ENCODE measurements at regions not wholly inside any gene's neighbourhood (a gene's known extent, or its start where the extent isn't known, plus 50 kb on each side); places are given as distances from the start of the nearest gene placed in this dataset.
"Not testable (repeated sequence)": the region's sequence is repeated elsewhere in the genome, so short reads cannot be mapped to it uniquely, and the experiment has no call there.

- peaks cover 15% of the 10 kb centered on the region for H3K27me3 Mint-ChIP-seq (ENCODE audit: low read depth)
- H3K9me3 Mint-ChIP-seq (ENCODE audit: low read depth) = peaks cover 4% of the 10 kb centered on the region
- H3K36me3 Mint-ChIP-seq (ENCODE audit: low read depth) = peaks cover 4% of the 10 kb centered on the region
- TF ChIP-seq CTCF (IDR thresholded peaks at IDR 0.05) = no peak
- no peak for DNase-seq (ENCODE audit: low spot score)
- no peak overlapping the region for H3K27ac Mint-ChIP-seq (ENCODE audit: unreplicated experiment)
- no peak overlapping the region for H3K4me3 Mint-ChIP-seq (ENCODE audit: unreplicated experiment)
- H3K4me1 Mint-ChIP-seq (ENCODE audit: low read depth) = peaks cover 10% of the 10 kb centered on the region
Measured at GRCh38 chr3:34078418-34078817, 280.0 kb downstream of the PDCD6IP start.

GRCh38 chr3:34079849-34080248, 281.4 kb downstream of the PDCD6IP start:
- not testable (repeated sequence) for H3K4me3 Mint-ChIP-seq (ENCODE audit: unreplicated experiment); DNase-seq (ENCODE audit: low spot score); H3K27ac Mint-ChIP-seq (ENCODE audit: unreplicated experiment); H3K9me3 Mint-ChIP-seq (ENCODE audit: low read depth); H3K36me3 Mint-ChIP-seq (ENCODE audit: low read depth)
- peaks cover 10% of the 10 kb centered on the region for H3K4me1 Mint-ChIP-seq (ENCODE audit: low read depth)
- H3K27me3 Mint-ChIP-seq (ENCODE audit: low read depth) = peaks cover 14% of the 10 kb centered on the region

- H3K4me1 Mint-ChIP-seq (ENCODE audit: low read depth); H3K4me3 Mint-ChIP-seq (ENCODE audit: unreplicated experiment); DNase-seq (ENCODE audit: low spot score); H3K27ac Mint-ChIP-seq (ENCODE audit: unreplicated experiment); H3K36me3 Mint-ChIP-seq (ENCODE audit: low read depth); H3K27me3 Mint-ChIP-seq (ENCODE audit: low read depth); H3K9me3 Mint-ChIP-seq (ENCODE audit: low read depth): not testable (repeated sequence)
Measured at GRCh38 chr3:34090379-34090778, 291.9 kb downstream of the PDCD6IP start.

- no peaks in the 10 kb centered on the region for H3K4me1 Mint-ChIP-seq (ENCODE audit: low read depth)
- peaks cover 6% of the 10 kb centered on the region for H3K9me3 Mint-ChIP-seq (ENCODE audit: low read depth)
- H3K4me3 Mint-ChIP-seq (ENCODE audit: unreplicated experiment) = no peak overlapping the region
- DNase-seq (ENCODE audit: low spot score) = no peak
- peaks cover 2% of the 10 kb centered on the region for H3K36me3 Mint-ChIP-seq (ENCODE audit: low read depth)
- peaks cover 4% of the 10 kb centered on the region for H3K27me3 Mint-ChIP-seq (ENCODE audit: low read depth)
- no peak for TF ChIP-seq CTCF (IDR thresholded peaks at IDR 0.05)
- H3K27ac Mint-ChIP-seq (ENCODE audit: unreplicated experiment) = no peak overlapping the region
Measured at GRCh38 chr3:34090876-34091275, 292.4 kb downstream of the PDCD6IP start.

GRCh38 chr3:34094280-34094679, 295.9 kb downstream of the PDCD6IP start:
- DNase-seq (ENCODE audit: low spot score); H3K4me1 Mint-ChIP-seq (ENCODE audit: low read depth); H3K4me3 Mint-ChIP-seq (ENCODE audit: unreplicated experiment); H3K27ac Mint-ChIP-seq (ENCODE audit: unreplicated experiment); H3K9me3 Mint-ChIP-seq (ENCODE audit: low read depth); H3K27me3 Mint-ChIP-seq (ENCODE audit: low read depth); H3K36me3 Mint-ChIP-seq (ENCODE audit: low read depth): not testable (repeated sequence)

GRCh38 chr3:34102288-34102687, 303.9 kb downstream of the PDCD6IP start:
- H3K27me3 Mint-ChIP-seq (ENCODE audit: low read depth) = peaks cover 19% of the 10 kb centered on the region
- no peak for TF ChIP-seq CTCF (IDR thresholded peaks at IDR 0.05)
- peaks cover 3% of the 10 kb centered on the region for H3K36me3 Mint-ChIP-seq (ENCODE audit: low read depth)
- H3K27ac Mint-ChIP-seq (ENCODE audit: unreplicated experiment) = no peak overlapping the region
- DNase-seq (ENCODE audit: low spot score) = no peak
- H3K9me3 Mint-ChIP-seq (ENCODE audit: low read depth) = peaks cover 14% of the 10 kb centered on the region
- H3K4me3 Mint-ChIP-seq (ENCODE audit: unreplicated experiment) = no peak overlapping the region
- H3K4me1 Mint-ChIP-seq (ENCODE audit: low read depth) = peaks cover 3% of the 10 kb centered on the region

- Mint-ChIP-seq H3K9me3 (ENCODE audit: low read depth) (peaks cover 5% of the 10 kb centered on the region), H3K4me1 (ENCODE audit: low read depth) (peaks cover 3% of the 10 kb centered on the region), H3K4me3 (ENCODE audit: unreplicated experiment) (no peak overlapping the region), H3K27ac (ENCODE audit: unreplicated experiment) (no peak overlapping the region), H3K36me3 (ENCODE audit: low read depth) (no peaks in the 10 kb centered on the region), H3K27me3 (ENCODE audit: low read depth) (peaks cover 14% of the 10 kb centered on the region)
- DNase-seq (ENCODE audit: low spot score) = no peak
- no peak for TF ChIP-seq CTCF (IDR thresholded peaks at IDR 0.05)
Measured at GRCh38 chr3:34106379-34106778, 307.9 kb downstream of the PDCD6IP start.
